ENCODE measurements at regions not wholly inside any gene's neighbourhood (a gene's known extent, or its start where the extent isn't known, plus 50 kb on each side); places are given as distances from the start of the nearest gene placed in this dataset.

DNA sequence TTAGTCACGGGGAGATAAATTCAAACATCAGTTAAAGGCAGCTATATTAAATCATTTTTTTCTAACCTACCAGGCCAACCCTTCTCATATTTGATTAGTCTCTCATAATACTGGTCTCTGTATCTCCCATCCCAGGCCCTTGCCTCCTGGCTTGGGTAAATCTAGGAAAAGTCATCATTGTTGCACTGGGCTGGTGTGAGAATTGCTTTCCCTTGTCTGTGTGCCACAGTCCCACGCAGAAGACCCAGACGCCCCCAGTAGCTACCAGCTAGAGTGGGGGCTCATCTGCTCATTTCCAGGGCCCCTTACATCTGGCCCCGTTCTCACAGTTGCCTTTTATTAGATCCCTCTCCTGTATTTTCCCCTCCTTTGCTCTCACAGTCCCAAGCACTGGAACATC, 67.6 kb upstream of the VIPR2 start:
- TF ChIP-seq, protein P1, sequence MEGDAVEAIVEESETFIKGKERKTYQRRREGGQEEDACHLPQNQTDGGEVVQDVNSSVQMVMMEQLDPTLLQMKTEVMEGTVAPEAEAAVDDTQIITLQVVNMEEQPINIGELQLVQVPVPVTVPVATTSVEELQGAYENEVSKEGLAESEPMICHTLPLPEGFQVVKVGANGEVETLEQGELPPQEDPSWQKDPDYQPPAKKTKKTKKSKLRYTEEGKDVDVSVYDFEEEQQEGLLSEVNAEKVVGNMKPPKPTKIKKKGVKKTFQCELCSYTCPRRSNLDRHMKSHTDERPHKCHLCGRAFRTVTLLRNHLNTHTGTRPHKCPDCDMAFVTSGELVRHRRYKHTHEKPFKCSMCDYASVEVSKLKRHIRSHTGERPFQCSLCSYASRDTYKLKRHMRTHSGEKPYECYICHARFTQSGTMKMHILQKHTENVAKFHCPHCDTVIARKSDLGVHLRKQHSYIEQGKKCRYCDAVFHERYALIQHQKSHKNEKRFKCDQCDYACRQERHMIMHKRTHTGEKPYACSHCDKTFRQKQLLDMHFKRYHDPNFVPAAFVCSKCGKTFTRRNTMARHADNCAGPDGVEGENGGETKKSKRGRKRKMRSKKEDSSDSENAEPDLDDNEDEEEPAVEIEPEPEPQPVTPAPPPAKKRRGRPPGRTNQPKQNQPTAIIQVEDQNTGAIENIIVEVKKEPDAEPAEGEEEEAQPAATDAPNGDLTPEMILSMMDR (IDR thresholded peaks at IDR 0.05; ENCODE audit: low read depth, low read length, missing input control): no peak
- no peak for TF ChIP-seq RAD21 (IDR thresholded peaks at IDR 0.05)
- TF ChIP-seq FOXA1 (IDR thresholded peaks at IDR 0.05): no peak
- TF ChIP-seq TAF1 (conservative IDR thresholded peaks at IDR 0.05): no peak
- TF ChIP-seq, protein P2, sequence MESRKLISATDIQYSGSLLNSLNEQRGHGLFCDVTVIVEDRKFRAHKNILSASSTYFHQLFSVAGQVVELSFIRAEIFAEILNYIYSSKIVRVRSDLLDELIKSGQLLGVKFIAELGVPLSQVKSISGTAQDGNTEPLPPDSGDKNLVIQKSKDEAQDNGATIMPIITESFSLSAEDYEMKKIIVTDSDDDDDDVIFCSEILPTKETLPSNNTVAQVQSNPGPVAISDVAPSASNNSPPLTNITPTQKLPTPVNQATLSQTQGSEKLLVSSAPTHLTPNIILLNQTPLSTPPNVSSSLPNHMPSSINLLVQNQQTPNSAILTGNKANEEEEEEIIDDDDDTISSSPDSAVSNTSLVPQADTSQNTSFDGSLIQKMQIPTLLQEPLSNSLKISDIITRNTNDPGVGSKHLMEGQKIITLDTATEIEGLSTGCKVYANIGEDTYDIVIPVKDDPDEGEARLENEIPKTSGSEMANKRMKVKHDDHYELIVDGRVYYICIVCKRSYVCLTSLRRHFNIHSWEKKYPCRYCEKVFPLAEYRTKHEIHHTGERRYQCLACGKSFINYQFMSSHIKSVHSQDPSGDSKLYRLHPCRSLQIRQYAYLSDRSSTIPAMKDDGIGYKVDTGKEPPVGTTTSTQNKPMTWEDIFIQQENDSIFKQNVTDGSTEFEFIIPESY (IDR thresholded peaks at IDR 0.05): no peak

Measured in liver (tissue), 3 donors.